Loucy (cell line): ENCODE measurements at regions not wholly inside any gene's neighbourhood (a gene's known extent, or its start where the extent isn't known, plus 50 kb on each side); places are given as distances from the start of the nearest gene placed in this dataset.

ENCODE experiments used
- CTCF ChIP-seq: fragments of 200-600 bp; sonication (generic); conservative IDR thresholded peaks from 2 replicates; pipeline ENCODE4 v1.5.1; 2014; ENCODE audit warnings: mild to moderate bottlenecking, antibody characterized with exemption, low read length
- EZH2phosphoT487 ChIP-seq: fragments of 200-600 bp; IDR thresholded peaks from 2 replicates; pipeline ENCODE4 v1.6.1; 2018; ENCODE audit warnings: antibody characterized with exemption, mild to moderate bottlenecking, moderate library complexity, borderline replicate concordance

- TF ChIP-seq CTCF (no peak), EZH2phosphoT487 (no peak)
Measured at GRCh38 chr13:82749551-82749950, 1132.7 kb downstream of the SLITRK1 start.
